IMR-90 (cell line): ENCODE measurements at regions not wholly inside any gene's neighbourhood (a gene's known extent, or its start where the extent isn't known, plus 50 kb on each side); places are given as distances from the start of the nearest gene placed in this dataset.

Experiments
- ATAC-seq: fragments of 200-7000 bp; cut with Tn5 transposase; 2 replicates; pipeline ENCODE4 v1.9.1; 2020; ENCODE audit warnings: low read depth, mild to moderate bottlenecking, moderate library complexity
- BruUV-seq: library from RNA; stranded (reverse); fragments of 400-500 nt; replicated peaks from 2 replicates; lab custom pipeline; 2021; lab: Mats Ljungman, UMichigan
- CTCF ChIA-PET: fragments of 300-600 bp; formaldehyde crosslinking; extraction: SDS; loops from one replicate; lab custom pipeline; 2021; ENCODE audit warnings: antibody characterized with exemption; lab: Yijun Ruan, JAX
- POLR2A ChIA-PET: fragments of 300-600 bp; sonication (Branson Sonifier 250); formaldehyde crosslinking; loops from one replicate; lab custom pipeline; 2022; ENCODE audit warnings: antibody characterized with exemption; ENCODE audit not compliant: unreplicated experiment; lab: Charles Lee
- DNase-seq: peaks from one replicate; pipeline ENCODE4 v3.0.0; 2013
- H2AFZ ChIP-seq: replicated peaks from 2 replicates; pipeline ENCODE3; 2013; ENCODE audit warnings: low read length, mild to moderate bottlenecking; ENCODE audit not compliant: poor library complexity
- H2AK5ac ChIP-seq: 2 replicates; pipeline ENCODE4 v1.6.1; 2013; ENCODE audit warnings: low read depth, low read length, inconsistent platforms
- H2AK9ac ChIP-seq: replicated peaks from 2 replicates; pipeline ENCODE3; 2013; ENCODE audit warnings: mild to moderate bottlenecking, low read depth, low read length, moderate library complexity; ENCODE audit not compliant: poor library complexity
- H2BK120ac ChIP-seq: 2 replicates; pipeline ENCODE4 v1.6.1; 2013; ENCODE audit warnings: low read depth, low read length, inconsistent platforms
- H2BK15ac ChIP-seq: 3 replicates; pipeline ENCODE4 v1.6.1; 2013; ENCODE audit warnings: low read depth, low read length, inconsistent platforms
- H2BK20ac ChIP-seq: 2 replicates; pipeline ENCODE4 v1.6.1; 2013; ENCODE audit warnings: low read depth, mild to moderate bottlenecking, inconsistent platforms, low read length, moderate library complexity
- H2BK5ac ChIP-seq: 2 replicates; pipeline ENCODE4 v1.6.1; 2013; ENCODE audit warnings: mild to moderate bottlenecking, low read depth, low read length, inconsistent platforms; ENCODE audit not compliant: poor library complexity, severe bottlenecking
- H3K14ac ChIP-seq: replicated peaks from 2 replicates; pipeline ENCODE4 v1.6.1; 2013; ENCODE audit warnings: low read depth, low read length, inconsistent platforms
- H3K18ac ChIP-seq: 2 replicates; pipeline ENCODE4 v1.6.1; 2013; ENCODE audit warnings: low read depth, low read length, control low read depth
- H3K23ac ChIP-seq: 2 replicates; pipeline ENCODE4 v1.6.1; 2013; ENCODE audit warnings: low read depth, low read length, inconsistent platforms
- H3K27ac ChIP-seq: 2 replicates; pipeline ENCODE4 v1.5.1; 2013; ENCODE audit warnings: mild to moderate bottlenecking, control low read depth, low read length; ENCODE audit not compliant: insufficient read depth
- H3K27me3 ChIP-seq: 2 replicates; pipeline ENCODE4 v1.6.1; 2013; ENCODE audit warnings: low read length; ENCODE audit not compliant: control insufficient read depth, insufficient read depth
- H3K36me3 ChIP-seq: 2 replicates; pipeline ENCODE4 v1.6.1; 2013; ENCODE audit warnings: low read length, mixed read lengths; ENCODE audit not compliant: control insufficient read depth, insufficient read depth
- H3K4ac ChIP-seq: 2 replicates; pipeline ENCODE4 v1.6.1; 2013; ENCODE audit warnings: low read depth, low read length, inconsistent platforms
- H3K4me1 ChIP-seq: 2 replicates; pipeline ENCODE4 v1.6.1; 2013; ENCODE audit warnings: low read length, mixed read lengths; ENCODE audit not compliant: control insufficient read depth, insufficient read depth
- H3K4me2 ChIP-seq: 2 replicates; pipeline ENCODE4 v1.6.1; 2013; ENCODE audit warnings: low read depth, mild to moderate bottlenecking, control low read depth, low read length, moderate library complexity
- H3K4me3 ChIP-seq: 2 replicates; pipeline ENCODE4 v1.5.1; 2013; ENCODE audit warnings: low read depth, mild to moderate bottlenecking, control low read depth, low read length, moderate library complexity; ENCODE audit not compliant: insufficient read depth
- H3K56ac ChIP-seq: 2 replicates; pipeline ENCODE4 v1.6.1; 2013; ENCODE audit warnings: low read length, inconsistent platforms; ENCODE audit not compliant: insufficient read depth; ENCODE audit errors: extremely low read depth
- H3K79me1 ChIP-seq, 2 experiments: 2 replicates each; pipeline ENCODE4 v1.6.1; 2013; ENCODE audit warnings: low read length in 2 of 2, inconsistent platforms in 1 of 2, low read depth in 1 of 2
- H3K9ac ChIP-seq: 2 replicates; pipeline ENCODE4 v1.6.1; 2013; ENCODE audit warnings: low read depth, low read length, control low read depth
- H3K9me1 ChIP-seq: 2 replicates; pipeline ENCODE4 v1.6.1; 2013; ENCODE audit warnings: low read length, inconsistent platforms; ENCODE audit not compliant: insufficient read depth
- H3K9me3 ChIP-seq: 2 replicates; pipeline ENCODE4 v1.6.1; 2013; ENCODE audit warnings: low read length; ENCODE audit not compliant: control insufficient read depth, insufficient read depth
- H4K20me1 ChIP-seq: 2 replicates; pipeline ENCODE4 v1.6.1; 2013; ENCODE audit warnings: low read length, inconsistent platforms; ENCODE audit not compliant: insufficient read depth
- H4K5ac ChIP-seq: 2 replicates; pipeline ENCODE4 v1.6.1; 2013; ENCODE audit warnings: mild to moderate bottlenecking, low read depth, low read length, control low read depth
- H4K8ac ChIP-seq, 2 experiments: 2 replicates each; pipeline ENCODE4 v1.6.1; 2013; ENCODE audit warnings: low read depth in 2 of 2, low read length in 2 of 2, control low read depth in 1 of 2, inconsistent platforms in 1 of 2
- H4K91ac ChIP-seq: 2 replicates; pipeline ENCODE4 v1.6.1; 2013; ENCODE audit warnings: low read depth, low read length, inconsistent platforms; ENCODE audit not compliant: insufficient read depth
- BHLHE40 ChIP-seq: fragments of 150-350 bp; IDR thresholded peaks from 2 replicates; pipeline ENCODE4 v1.6.1; 2016; ENCODE audit warnings: mild to moderate bottlenecking, low read depth, low read length
- CEBPB ChIP-seq: IDR thresholded peaks from 2 replicates; pipeline ENCODE4 v1.6.1; 2012; ENCODE audit warnings: low read depth, low read length, improper control_type of control experiment
- CHD1 ChIP-seq: IDR thresholded peaks from 2 replicates; pipeline ENCODE4 v1.6.1; 2012; ENCODE audit warnings: low read depth, low read length, improper control_type of control experiment
- FOS ChIP-seq: fragments of 150-350 bp; IDR thresholded peaks from 2 replicates; pipeline ENCODE4 v1.6.1; 2016; ENCODE audit warnings: low read depth, low read length
- MAFK ChIP-seq: IDR thresholded peaks from 2 replicates; pipeline ENCODE4 v1.6.1; 2012; ENCODE audit warnings: low read depth, low read length, improper control_type of control experiment
- MAZ ChIP-seq: IDR thresholded peaks from 2 replicates; pipeline ENCODE4 v1.6.1; 2012; ENCODE audit warnings: low read depth, mild to moderate bottlenecking, low read length, improper control_type of control experiment, moderate library complexity, borderline replicate concordance
- POLR2A ChIP-seq: IDR thresholded peaks from 2 replicates; pipeline ENCODE4 v1.6.1; 2012; ENCODE audit warnings: mild to moderate bottlenecking, low read depth, low read length
- RAD21 ChIP-seq: IDR thresholded peaks from 2 replicates; pipeline ENCODE4 v1.6.1; 2012; ENCODE audit warnings: low read length, improper control_type of control experiment
- RFX5 ChIP-seq: IDR thresholded peaks from 2 replicates; pipeline ENCODE4 v1.8.0; 2012; ENCODE audit warnings: low read depth, mild to moderate bottlenecking, low read length, moderate library complexity
- SMC3 ChIP-seq: fragments of 150-350 bp; IDR thresholded peaks from 2 replicates; pipeline ENCODE4 v1.6.1; 2016; ENCODE audit warnings: low read depth, mild to moderate bottlenecking, antibody characterized with exemption, low read length, moderate library complexity
- WGBS, 2 experiments: methylation state at CpG; one replicate each; pipeline versions ENCODE4 v1.1.5 to v1.1.7; 2013; ENCODE audit warnings: missing lambda C conversion rate in 2 of 2; ENCODE audit not compliant: insufficient read length in 1 of 2; ENCODE audit errors: extremely low coverage in 2 of 2; 5-methylcytosine and 5-hydroxymethylcytosine counted together
- dilution Hi-C: fragments of 300-500 bp; cut with HindIII; formaldehyde crosslinking; loops from one replicate; pipeline ENCODE4 v1.14.3; 2018; ENCODE audit warnings: low sequenced_read_pairs; ENCODE audit not compliant: unreplicated experiment
- in situ Hi-C: fragments of 300-500 bp; cut with MboI; formaldehyde crosslinking; loops from 3 replicates; pipeline ENCODE4 v1.14.3; 2019; ENCODE audit warnings: low sequenced_read_pairs, inconsistent platforms, mixed read lengths
- intact Hi-C: fragments of 100-400 bp; cut with micrococcal nuclease; formaldehyde crosslinking; loops from 2 replicates; pipeline ENCODE4 v1.10.0; 2022
- TF ChIP-seq, protein P1 (sequence below): fragments of 150-350 bp; IDR thresholded peaks from 2 replicates; pipeline ENCODE4 v1.6.1; 2017; ENCODE audit warnings: mild to moderate bottlenecking, antibody characterized with exemption, low read length, low read depth
- TF ChIP-seq, protein P2 (sequence below): fragments of 150-350 bp; IDR thresholded peaks from 2 replicates; pipeline ENCODE4 v1.6.1; 2016; ENCODE audit warnings: low read depth, mild to moderate bottlenecking, low read length, moderate library complexity, borderline replicate concordance

DNA sequence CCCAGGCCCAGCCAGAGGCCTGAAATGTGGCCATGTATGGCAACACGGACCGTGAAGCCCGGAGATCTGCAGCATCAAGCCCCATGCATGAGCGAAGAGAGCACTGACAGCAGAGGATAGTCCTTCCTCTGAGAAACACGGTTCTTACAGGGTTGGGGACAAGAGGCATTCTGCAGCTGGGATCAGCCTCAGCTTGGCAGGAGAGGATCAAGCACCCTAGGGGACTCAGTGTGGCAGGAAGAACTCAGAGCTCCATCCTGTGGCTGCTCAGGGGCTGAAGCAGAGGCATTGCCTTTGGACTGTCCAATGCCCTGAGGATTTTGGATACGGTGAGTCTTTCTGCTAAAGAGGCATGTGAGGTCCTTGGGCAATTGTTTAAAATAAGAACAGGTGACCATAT, 368.7 kb downstream of the ZNF516 start:
- POLR2A ChIA-PET, result no interaction called here
- TF ChIP-seq POLR2A, result no peak
- no peak for TF ChIP-seq SMC3
- TF ChIP-seq RAD21, result no peak
- no peak for TF ChIP-seq RFX5
- TF ChIP-seq MAZ, result no peak
- no peak for TF ChIP-seq CHD1
- no peak for TF ChIP-seq FOS
- no peak for TF ChIP-seq MAFK
- TF ChIP-seq, protein P1, sequence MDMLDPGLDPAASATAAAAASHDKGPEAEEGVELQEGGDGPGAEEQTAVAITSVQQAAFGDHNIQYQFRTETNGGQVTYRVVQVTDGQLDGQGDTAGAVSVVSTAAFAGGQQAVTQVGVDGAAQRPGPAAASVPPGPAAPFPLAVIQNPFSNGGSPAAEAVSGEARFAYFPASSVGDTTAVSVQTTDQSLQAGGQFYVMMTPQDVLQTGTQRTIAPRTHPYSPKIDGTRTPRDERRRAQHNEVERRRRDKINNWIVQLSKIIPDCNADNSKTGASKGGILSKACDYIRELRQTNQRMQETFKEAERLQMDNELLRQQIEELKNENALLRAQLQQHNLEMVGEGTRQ, result no peak
- no peak for TF ChIP-seq CEBPB
- TF ChIP-seq, protein P2, sequence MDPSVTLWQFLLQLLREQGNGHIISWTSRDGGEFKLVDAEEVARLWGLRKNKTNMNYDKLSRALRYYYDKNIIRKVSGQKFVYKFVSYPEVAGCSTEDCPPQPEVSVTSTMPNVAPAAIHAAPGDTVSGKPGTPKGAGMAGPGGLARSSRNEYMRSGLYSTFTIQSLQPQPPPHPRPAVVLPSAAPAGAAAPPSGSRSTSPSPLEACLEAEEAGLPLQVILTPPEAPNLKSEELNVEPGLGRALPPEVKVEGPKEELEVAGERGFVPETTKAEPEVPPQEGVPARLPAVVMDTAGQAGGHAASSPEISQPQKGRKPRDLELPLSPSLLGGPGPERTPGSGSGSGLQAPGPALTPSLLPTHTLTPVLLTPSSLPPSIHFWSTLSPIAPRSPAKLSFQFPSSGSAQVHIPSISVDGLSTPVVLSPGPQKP, result no peak
- TF ChIP-seq BHLHE40, result no peak
- no peak overlapping the region for H2AK9ac ChIP-seq
- no peaks in the 10 kb centered on the region for H3K4me1 ChIP-seq
- CTCF ChIA-PET, result no interaction called here
- no peaks in the 10 kb centered on the region for H3K9me1 ChIP-seq
- DNase-seq, result no peak
- no peak overlapping the region for H3K14ac ChIP-seq
- H3K4me2 ChIP-seq, result no peak overlapping the region
- no peaks in the 10 kb centered on the region for H4K20me1 ChIP-seq
- no peaks in the 10 kb centered on the region for H3K27me3 ChIP-seq
- H3K9ac ChIP-seq, result no peak overlapping the region
- H2BK120ac ChIP-seq, result no peak overlapping the region
- no peaks in the 10 kb centered on the region for H3K79me1 ChIP-seq
- no peak overlapping the region for H3K23ac ChIP-seq
- H4K8ac ChIP-seq, result no peak overlapping the region
- no peak overlapping the region for H4K91ac ChIP-seq
- no peak overlapping the region for H3K18ac ChIP-seq
- ATAC-seq, result no peak
- H4K5ac ChIP-seq, result no peak overlapping the region
- no peak overlapping the region for H3K4ac ChIP-seq
- H3K27ac ChIP-seq, result no peak overlapping the region
- H2AFZ ChIP-seq, result no peak overlapping the region
- WGBS, 2 experiments, result no CpG with 5 or more reads among the region's 6 CpGs
- no peak overlapping the region for H3K56ac ChIP-seq
- H2AK5ac ChIP-seq, result no peak overlapping the region
- BruUV-seq, result no TSS peak
- H2BK15ac ChIP-seq, result no peak overlapping the region
- no peak overlapping the region for H2BK5ac ChIP-seq
- dilution Hi-C loops, result no loop called here
- no peaks in the 10 kb centered on the region for H3K36me3 ChIP-seq
- H2BK20ac ChIP-seq, result no peak overlapping the region
- intact Hi-C loops, result no loop called here
- H3K4me3 ChIP-seq, result no peak overlapping the region
- in situ Hi-C loops, result no loop called here
- peaks cover 17% of the 10 kb centered on the region for H3K9me3 ChIP-seq
